ENCODE measurements at regions not wholly inside any gene's neighbourhood (a gene's known extent, or its start where the extent isn't known, plus 50 kb on each side); places are given as distances from the start of the nearest gene placed in this dataset.
"Not testable (repeated sequence)": the region's sequence is repeated elsewhere in the genome, so short reads cannot be mapped to it uniquely, and the experiment has no call there.

- no peak for DNase-seq
- ChIA-PET CTCF (no interaction called here), POLR2A (no interaction called here)
- no peak for ATAC-seq (replicated peaks in 1 of 4)
- H3K9me3 ChIP-seq, result no peaks in the 10 kb centered on the region
- no peaks in the 10 kb centered on the region for H3K36me3 ChIP-seq (ENCODE audit: control insufficient read depth in 2 of 2, extremely low read depth in 1 of 2, insufficient read depth in 1 of 2, low read length in 1 of 2)
- no peaks in the 10 kb centered on the region for H3K4me1 Mint-ChIP-seq
- no peak overlapping the region for H3K4me3 Mint-ChIP-seq
- no peaks in the 10 kb centered on the region for H3K27me3 Mint-ChIP-seq
- no peak overlapping the region for H3K27ac Mint-ChIP-seq
- H3K4me3 ChIP-seq (ENCODE audit: control insufficient read depth in 1 of 2, extremely low read depth in 1 of 2, low read length in 1 of 2), result no peak overlapping the region
- 100% methylated on average over 1 of the region's 3 CpGs for WGBS (ENCODE audit: insufficient coverage)
- H3K9me3 Mint-ChIP-seq, result peaks cover 11 to 38% (median 25%) of the 10 kb centered on the region in 3 donors
- no peaks in the 10 kb centered on the region for H3K4me1 ChIP-seq (ENCODE audit: control insufficient read depth in 1 of 2, extremely low read depth in 1 of 2, insufficient read depth in 2 of 2, low read length in 2 of 2)
- H3K36me3 Mint-ChIP-seq, result no peaks in the 10 kb centered on the region
- H3K27me3 ChIP-seq (replicated peaks in 1 of 2; ENCODE audit: control insufficient read depth in 2 of 2, extremely low read depth in 1 of 2, insufficient read depth in 2 of 2, low read length in 1 of 2), result no peaks in the 10 kb centered on the region
- no peak overlapping the region for H3K27ac ChIP-seq (ENCODE audit: low read length)
Observed at GRCh38 chr14:40987481-40987880, 619.2 kb upstream of the LRFN5 start.

GRCh38 chr14:40986655-40987054 lies 620.0 kb upstream of the LRFN5 start:
- no peaks in the 10 kb centered on the region for H3K4me1 ChIP-seq (ENCODE audit: control insufficient read depth in 1 of 2, extremely low read depth in 1 of 2, insufficient read depth in 2 of 2, low read length in 2 of 2)
- Mint-ChIP-seq H3K4me3 (no peak overlapping the region), H3K27me3 (no peaks in the 10 kb centered on the region), H3K4me1 (no peaks in the 10 kb centered on the region), H3K36me3 (no peaks in the 10 kb centered on the region), H3K9me3 (peaks cover 8 to 30% (median 20%) of the 10 kb centered on the region in 3 donors), H3K27ac (no peak overlapping the region)
- H3K27me3 ChIP-seq (replicated peaks in 1 of 2; ENCODE audit: control insufficient read depth in 2 of 2, extremely low read depth in 1 of 2, insufficient read depth in 2 of 2, low read length in 1 of 2), result no peaks in the 10 kb centered on the region
- DNase-seq (no peak), ATAC-seq (replicated peaks in 1 of 4) (no peak)
- ChIA-PET CTCF (no interaction called here), POLR2A (interaction anchor here in 1 of 2 donors (0.6 kb wide), 1 partner anchor 1149 kb away, joined by 5 read pairs; no protein-coding TSS in a partner anchor)
- no peaks in the 10 kb centered on the region for H3K36me3 ChIP-seq (ENCODE audit: control insufficient read depth in 2 of 2, extremely low read depth in 1 of 2, insufficient read depth in 1 of 2, low read length in 1 of 2)
- H3K9me3 ChIP-seq, result no peaks in the 10 kb centered on the region
- no peak overlapping the region for H3K4me3 ChIP-seq (ENCODE audit: control insufficient read depth in 1 of 2, extremely low read depth in 1 of 2, low read length in 1 of 2)
- whole genome bisulfite sequencing (ENCODE audit: insufficient coverage), result 43% methylated on average over 1 of the region's 1 CpG
- no peak overlapping the region for H3K27ac ChIP-seq (ENCODE audit: low read length)

- no peak overlapping the region for H3K4me3 Mint-ChIP-seq
- no peaks in the 10 kb centered on the region for H3K4me1 ChIP-seq (ENCODE audit: control insufficient read depth in 1 of 2, extremely low read depth in 1 of 2, insufficient read depth in 2 of 2, low read length in 2 of 2)
- no peak for ATAC-seq (replicated peaks in 1 of 4)
- no peaks in the 10 kb centered on the region for H3K27me3 ChIP-seq (replicated peaks in 1 of 2; ENCODE audit: control insufficient read depth in 2 of 2, extremely low read depth in 1 of 2, insufficient read depth in 2 of 2, low read length in 1 of 2)
- H3K27ac Mint-ChIP-seq, result no peak overlapping the region
- H3K4me3 ChIP-seq (ENCODE audit: control insufficient read depth in 1 of 2, extremely low read depth in 1 of 2, low read length in 1 of 2), result no peak overlapping the region
- no peaks in the 10 kb centered on the region for H3K27me3 Mint-ChIP-seq
- CTCF ChIA-PET, result no interaction called here
- WGBS (ENCODE audit: insufficient coverage), result no CpG with 5 or more reads among the region's 4 CpGs
- no peak overlapping the region for H3K27ac ChIP-seq (ENCODE audit: low read length)
- no peaks in the 10 kb centered on the region for H3K36me3 Mint-ChIP-seq
- H3K36me3 ChIP-seq (ENCODE audit: control insufficient read depth in 2 of 2, extremely low read depth in 1 of 2, insufficient read depth in 1 of 2, low read length in 1 of 2), result no peaks in the 10 kb centered on the region
- peaks cover 7 to 25% (median 20%) of the 10 kb centered on the region in 3 donors for H3K9me3 Mint-ChIP-seq
- no peaks in the 10 kb centered on the region for H3K9me3 ChIP-seq
- H3K4me1 Mint-ChIP-seq, result no peaks in the 10 kb centered on the region
- no peak for DNase-seq
- POLR2A ChIA-PET, result no interaction called here
Observed at GRCh38 chr14:40985584-40985983, 621.1 kb upstream of the LRFN5 start.

- no peaks in the 10 kb centered on the region for H3K4me1 Mint-ChIP-seq
Observed at GRCh38 chr14:40983604-40984003, 623.1 kb upstream of the LRFN5 start.

GRCh38 chr14:40981247-40981646 lies 625.4 kb upstream of the LRFN5 start:
- no peaks in the 10 kb centered on the region for H3K4me1 Mint-ChIP-seq
- no peaks in the 10 kb centered on the region for H3K27me3 Mint-ChIP-seq
- ChIA-PET CTCF (no interaction called here), POLR2A (no interaction called here)
- H3K4me1 ChIP-seq (ENCODE audit: control insufficient read depth in 1 of 2, extremely low read depth in 1 of 2, insufficient read depth in 2 of 2, low read length in 2 of 2), result no peaks in the 10 kb centered on the region
- peaks cover 2 to 13% (median 6%) of the 10 kb centered on the region in 3 donors for H3K9me3 Mint-ChIP-seq
- no peaks in the 10 kb centered on the region for H3K9me3 ChIP-seq
- no peak overlapping the region for H3K4me3 ChIP-seq (ENCODE audit: control insufficient read depth in 1 of 2, extremely low read depth in 1 of 2, low read length in 1 of 2)
- H3K27ac ChIP-seq (ENCODE audit: low read length), result no peak overlapping the region
- no peak overlapping the region for H3K27ac Mint-ChIP-seq
- H3K27me3 ChIP-seq (replicated peaks in 1 of 2; ENCODE audit: control insufficient read depth in 2 of 2, extremely low read depth in 1 of 2, insufficient read depth in 2 of 2, low read length in 1 of 2), result no peaks in the 10 kb centered on the region
- no peaks in the 10 kb centered on the region for H3K36me3 ChIP-seq (ENCODE audit: control insufficient read depth in 2 of 2, extremely low read depth in 1 of 2, insufficient read depth in 1 of 2, low read length in 1 of 2)
- no peak for DNase-seq
- no peaks in the 10 kb centered on the region for H3K36me3 Mint-ChIP-seq
- no peak for ATAC-seq (replicated peaks in 1 of 4)
- H3K4me3 Mint-ChIP-seq, result no peak overlapping the region
- 88% methylated on average over 1 of the region's 3 CpGs for WGBS (ENCODE audit: insufficient coverage)

More at GRCh38 chr14:40983604-40984003, 623.1 kb upstream of the LRFN5 start:
- Mint-ChIP-seq H3K27me3 (no peaks in the 10 kb centered on the region), H3K36me3 (no peaks in the 10 kb centered on the region), H3K27ac (no peak overlapping the region), H3K4me3 (no peak overlapping the region), H3K9me3 (peaks cover 2 to 15% (median 13%) of the 10 kb centered on the region in 3 donors)
- DNase-seq (no peak), ATAC-seq (replicated peaks in 1 of 4) (no peak)
- no peak overlapping the region for H3K4me3 ChIP-seq (ENCODE audit: control insufficient read depth in 1 of 2, extremely low read depth in 1 of 2, low read length in 1 of 2)
- no peaks in the 10 kb centered on the region for H3K4me1 ChIP-seq (ENCODE audit: control insufficient read depth in 1 of 2, extremely low read depth in 1 of 2, insufficient read depth in 2 of 2, low read length in 2 of 2)
- no peaks in the 10 kb centered on the region for H3K9me3 ChIP-seq
- ChIA-PET CTCF (no interaction called here), POLR2A (no interaction called here)
- no peaks in the 10 kb centered on the region for H3K27me3 ChIP-seq (replicated peaks in 1 of 2; ENCODE audit: control insufficient read depth in 2 of 2, extremely low read depth in 1 of 2, insufficient read depth in 2 of 2, low read length in 1 of 2)
- H3K27ac ChIP-seq (ENCODE audit: low read length), result no peak overlapping the region
- WGBS (ENCODE audit: insufficient coverage), result no CpG with 5 or more reads among the region's 3 CpGs
- no peaks in the 10 kb centered on the region for H3K36me3 ChIP-seq (ENCODE audit: control insufficient read depth in 2 of 2, extremely low read depth in 1 of 2, insufficient read depth in 1 of 2, low read length in 1 of 2)

- WGBS (ENCODE audit: insufficient coverage), result 0% methylated on average over 1 of the region's 2 CpGs
- POLR2A ChIA-PET; H3K27me3 Mint-ChIP-seq; H3K4me3 ChIP-seq (ENCODE audit: control insufficient read depth in 1 of 2, extremely low read depth in 1 of 2, low read length in 1 of 2); H3K27ac Mint-ChIP-seq; H3K4me1 ChIP-seq (ENCODE audit: control insufficient read depth in 1 of 2, extremely low read depth in 1 of 2, insufficient read depth in 2 of 2, low read length in 2 of 2); H3K27ac ChIP-seq (ENCODE audit: low read length); H3K36me3 Mint-ChIP-seq; H3K36me3 ChIP-seq (ENCODE audit: control insufficient read depth in 2 of 2, extremely low read depth in 1 of 2, insufficient read depth in 1 of 2, low read length in 1 of 2); H3K27me3 ChIP-seq (replicated peaks in 1 of 2; ENCODE audit: control insufficient read depth in 2 of 2, extremely low read depth in 1 of 2, insufficient read depth in 2 of 2, low read length in 1 of 2); H3K4me3 Mint-ChIP-seq; ATAC-seq (replicated peaks in 1 of 4); CTCF ChIA-PET; H3K4me1 Mint-ChIP-seq; DNase-seq; H3K9me3 ChIP-seq: not testable (repeated sequence)
- H3K9me3 Mint-ChIP-seq, result peaks cover 0 to 29% (median 5%) of the 10 kb centered on the region in 3 donors
Observed at GRCh38 chr14:40960257-40960656, 646.4 kb upstream of the LRFN5 start.

- no peaks in the 10 kb centered on the region for H3K4me1 ChIP-seq (ENCODE audit: control insufficient read depth in 1 of 2, extremely low read depth in 1 of 2, insufficient read depth in 2 of 2, low read length in 2 of 2)
- CTCF ChIA-PET, result no interaction called here
- Mint-ChIP-seq H3K9me3 (peaks cover 0 to 25% (median 3%) of the 10 kb centered on the region in 3 donors), H3K27ac (no peak overlapping the region), H3K4me1 (no peaks in the 10 kb centered on the region), H3K4me3 (no peak overlapping the region), H3K27me3 (no peaks in the 10 kb centered on the region), H3K36me3 (no peaks in the 10 kb centered on the region)
- H3K27me3 ChIP-seq (replicated peaks in 1 of 2; ENCODE audit: control insufficient read depth in 2 of 2, extremely low read depth in 1 of 2, insufficient read depth in 2 of 2, low read length in 1 of 2), result no peaks in the 10 kb centered on the region
- H3K4me3 ChIP-seq (ENCODE audit: control insufficient read depth in 1 of 2, extremely low read depth in 1 of 2, low read length in 1 of 2), result no peak overlapping the region
- no peak overlapping the region for H3K27ac ChIP-seq (ENCODE audit: low read length)
- DNase-seq (no peak), ATAC-seq (replicated peaks in 1 of 4) (no peak)
- POLR2A ChIA-PET, result no interaction called here
- H3K36me3 ChIP-seq (ENCODE audit: control insufficient read depth in 2 of 2, extremely low read depth in 1 of 2, insufficient read depth in 1 of 2, low read length in 1 of 2), result no peaks in the 10 kb centered on the region
- WGBS (ENCODE audit: insufficient coverage), result 100% methylated on average over 1 of the region's 2 CpGs
- H3K9me3 ChIP-seq, result no peaks in the 10 kb centered on the region
Observed at GRCh38 chr14:40955131-40955505, 651.6 kb upstream of the LRFN5 start.
